Mucosa of gallbladder (tissue), 1 donor: ENCODE measurements at regions not wholly inside any gene's neighbourhood (a gene's known extent, or its start where the extent isn't known, plus 50 kb on each side); places are given as distances from the start of the nearest gene placed in this dataset.
"Not testable (repeated sequence)": the region's sequence is repeated elsewhere in the genome, so short reads cannot be mapped to it uniquely, and the experiment has no call there.

ENCODE experiments used
- DNase-seq: peaks from one replicate; pipeline ENCODE4 v3.0.0-alpha.2; 2020; ENCODE audit warnings: low spot score
- donor health status: DM: no; HTN: no; CAD: no.

DNA sequence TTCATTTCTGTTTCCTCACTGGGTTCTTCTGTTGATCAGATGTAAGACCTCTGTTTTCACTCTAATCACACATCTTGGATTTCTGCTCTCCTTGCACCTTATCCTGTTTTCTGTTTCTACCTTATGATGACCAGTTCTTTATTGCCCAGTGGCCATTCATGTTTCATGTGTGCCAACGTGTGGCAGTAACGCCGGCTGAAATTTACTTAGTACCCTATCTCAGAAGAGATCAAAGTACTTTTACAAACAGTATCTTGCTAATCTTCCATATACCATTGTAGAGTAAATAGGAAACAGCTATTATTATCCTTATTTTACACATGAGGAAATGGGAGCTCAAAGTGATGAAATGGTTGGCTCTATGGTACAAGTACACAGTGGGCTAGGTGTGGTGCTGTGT is 74.0 kb downstream of the GATA3 start:
- DNase-seq = no peak

DNA sequence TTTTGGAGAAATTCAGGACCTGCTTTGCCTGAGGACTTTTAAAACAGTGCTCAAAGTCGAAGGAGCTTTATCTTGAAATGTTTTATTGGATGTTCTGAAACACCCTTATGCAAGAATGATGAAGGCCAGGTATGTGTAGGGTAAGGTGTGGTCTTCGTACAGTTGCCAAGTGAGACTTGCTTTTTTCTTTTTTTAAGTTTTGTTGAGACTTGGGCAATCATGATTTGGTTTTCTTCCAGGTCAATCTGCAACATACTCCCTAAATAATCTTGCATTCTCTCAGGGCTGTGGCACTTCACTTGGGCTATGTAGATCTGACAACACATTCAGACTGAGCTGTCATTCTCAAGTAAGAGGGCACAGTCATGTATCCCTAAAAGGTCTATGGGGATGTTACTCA is 75.0 kb downstream of the GATA3 start:
- DNase-seq = no peak

DNA sequence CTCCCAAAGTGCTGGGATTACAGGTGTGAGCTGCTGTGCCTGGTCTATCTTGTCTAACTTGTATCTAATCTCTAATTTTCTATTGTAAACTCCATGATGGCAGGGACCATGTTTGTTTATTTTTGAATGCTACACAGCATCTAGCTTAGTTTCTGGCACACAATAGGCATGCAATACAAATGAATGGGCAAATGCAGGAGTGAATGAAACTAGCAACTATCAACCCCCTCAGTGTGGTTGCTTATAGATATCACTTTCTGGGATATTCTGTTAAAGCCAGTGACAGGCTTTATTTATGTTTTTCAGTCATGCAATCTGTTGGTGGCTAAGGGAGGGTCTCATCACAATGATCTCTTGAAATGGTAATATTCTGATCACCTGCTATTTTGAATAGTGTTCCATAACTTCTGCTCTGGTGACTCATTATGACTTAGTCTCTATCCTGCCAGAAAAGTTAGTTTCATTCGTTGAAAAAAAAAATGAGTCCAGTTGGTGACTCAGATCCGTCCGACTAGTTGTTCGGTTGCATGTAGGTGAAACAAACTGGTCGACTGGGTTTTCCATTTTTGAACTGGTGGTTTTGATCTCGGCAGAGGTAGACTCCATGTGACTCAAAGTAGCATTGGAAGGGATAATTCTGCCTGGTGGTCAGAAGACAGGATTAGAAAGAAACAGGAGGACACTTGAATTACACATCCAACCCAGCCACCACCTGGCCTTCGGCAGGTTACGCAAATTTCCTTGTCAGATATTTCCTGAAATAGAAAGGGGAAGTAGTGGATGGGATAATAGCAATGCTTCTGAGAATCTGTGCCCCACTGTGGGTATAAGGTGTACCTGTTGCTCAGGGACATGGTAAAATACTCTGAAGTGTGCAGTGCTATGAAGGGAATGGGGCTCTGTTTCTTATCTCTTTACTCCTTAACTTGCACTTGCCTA is 76.8 kb downstream of the GATA3 start:
- DNase-seq = no peak

DNA sequence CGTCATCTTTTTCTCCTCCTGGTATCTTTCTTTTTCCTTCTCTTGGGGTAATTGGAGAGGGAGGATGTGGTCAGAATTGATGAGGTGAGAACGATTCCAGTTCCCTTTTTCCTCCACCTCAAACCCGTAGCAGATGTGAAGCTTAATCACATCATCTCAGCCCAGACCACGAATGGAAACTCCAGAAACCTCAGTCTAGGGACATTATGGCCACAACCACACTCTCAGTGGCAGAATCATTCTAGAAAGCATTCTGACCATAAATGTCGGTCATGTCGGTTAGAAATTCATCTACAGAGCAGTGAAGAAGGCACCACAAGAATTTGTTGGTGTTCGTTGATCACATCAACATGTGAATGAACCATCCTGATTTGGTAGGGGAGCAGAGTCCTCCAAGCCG is 78.7 kb downstream of the GATA3 start:
- DNase-seq = no peak

DNA sequence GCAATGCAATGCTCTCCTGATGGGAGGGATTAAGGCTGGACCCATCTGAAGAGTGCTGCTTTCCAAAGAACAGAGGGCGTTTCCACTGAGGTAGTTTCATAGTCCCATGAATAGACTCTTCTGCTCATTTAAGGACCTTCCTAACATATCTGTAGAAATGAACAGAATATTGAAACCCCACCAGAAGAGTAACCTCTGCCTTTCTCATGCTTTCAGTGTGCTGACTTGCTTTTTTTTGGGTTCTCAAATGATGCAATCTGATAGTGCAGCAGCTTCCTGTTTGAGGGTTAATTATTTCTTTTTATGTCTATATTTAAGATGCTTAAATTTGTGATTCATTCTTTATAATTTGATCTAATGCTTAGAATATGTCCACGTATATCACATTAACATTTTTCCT is 82.2 kb downstream of the GATA3 start:
- no peak for DNase-seq

DNA sequence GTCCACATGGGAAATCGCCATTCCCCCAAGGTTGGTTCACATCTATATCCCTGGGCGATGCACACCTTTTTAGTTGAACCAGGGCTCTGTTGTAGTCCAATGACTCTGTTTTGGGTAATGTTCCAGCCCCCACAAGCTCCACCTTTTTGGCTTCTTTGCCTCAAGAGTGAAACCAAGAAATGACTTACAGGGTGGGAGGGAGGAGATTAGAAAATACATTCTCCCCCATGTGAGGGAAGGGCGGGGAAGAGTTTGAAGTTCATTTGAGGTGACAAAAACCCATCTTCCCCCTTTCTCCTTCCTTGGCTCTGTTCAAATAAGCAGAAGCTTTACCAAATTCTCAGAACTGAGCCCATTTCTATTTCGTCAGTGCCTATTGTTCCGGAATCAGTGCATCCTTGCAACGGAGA is 82.8 kb downstream of the GATA3 start:
- DNase-seq = no peak

DNA sequence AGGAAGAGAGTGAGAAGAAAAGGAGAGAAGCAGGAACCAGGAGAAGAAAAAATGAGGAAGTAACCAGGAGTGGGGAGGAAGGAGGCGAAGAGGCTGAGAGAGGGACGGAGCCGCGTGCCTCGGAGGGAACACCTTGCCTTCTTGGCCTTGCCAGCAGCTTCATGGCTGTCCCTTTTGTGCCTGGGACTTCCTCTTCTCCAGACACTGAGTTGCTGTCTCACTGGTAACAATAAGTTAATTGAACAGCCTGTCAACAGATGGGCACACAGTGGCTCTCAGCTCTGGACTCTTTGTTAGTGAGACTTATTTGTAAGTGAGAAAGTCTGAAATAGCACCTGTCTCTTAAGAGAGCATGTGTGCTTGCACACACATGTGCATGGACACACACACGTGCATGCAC is 83.2 kb downstream of the GATA3 start:
- no peak for DNase-seq

DNA sequence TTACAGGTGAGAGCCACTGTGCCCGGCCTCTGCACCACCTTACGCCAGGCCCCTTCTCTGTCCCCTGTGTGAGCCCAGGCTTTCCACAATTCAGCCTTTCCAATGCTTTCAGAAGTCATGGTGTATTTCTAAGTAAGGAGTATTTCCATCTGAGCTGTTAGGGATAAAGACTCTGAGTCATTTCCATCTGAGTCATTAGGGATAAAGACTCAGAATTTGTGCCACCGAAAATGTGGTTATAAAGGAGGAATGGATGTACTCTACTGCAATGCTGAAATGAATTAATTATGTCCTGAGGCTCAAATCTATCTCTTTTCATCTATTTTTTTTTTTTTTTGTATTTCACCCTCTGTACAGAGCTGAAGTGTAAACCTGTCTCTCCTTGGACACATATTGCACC is 84.0 kb downstream of the GATA3 start:
- no peak for DNase-seq

DNA sequence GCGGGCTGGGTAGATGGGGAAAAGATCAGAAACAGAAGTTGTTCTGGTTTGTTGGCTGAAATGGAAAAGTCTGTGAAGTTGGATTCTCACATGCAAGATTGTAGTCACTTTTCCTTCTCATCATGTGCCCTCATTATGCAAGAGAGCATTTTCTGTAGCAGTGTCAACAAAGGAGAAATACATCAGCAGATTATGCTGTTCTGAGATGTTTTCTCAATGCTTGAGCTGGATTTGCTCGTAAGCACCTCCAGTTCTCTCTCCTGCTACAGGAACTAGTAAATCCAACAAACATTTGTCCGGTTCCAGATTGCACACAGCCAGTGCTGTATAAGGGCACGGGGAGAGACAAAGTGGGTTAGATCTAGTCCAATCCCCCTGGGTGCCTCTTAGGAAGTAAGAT is 90.0 kb downstream of the GATA3 start:
- DNase-seq = no peak

DNA sequence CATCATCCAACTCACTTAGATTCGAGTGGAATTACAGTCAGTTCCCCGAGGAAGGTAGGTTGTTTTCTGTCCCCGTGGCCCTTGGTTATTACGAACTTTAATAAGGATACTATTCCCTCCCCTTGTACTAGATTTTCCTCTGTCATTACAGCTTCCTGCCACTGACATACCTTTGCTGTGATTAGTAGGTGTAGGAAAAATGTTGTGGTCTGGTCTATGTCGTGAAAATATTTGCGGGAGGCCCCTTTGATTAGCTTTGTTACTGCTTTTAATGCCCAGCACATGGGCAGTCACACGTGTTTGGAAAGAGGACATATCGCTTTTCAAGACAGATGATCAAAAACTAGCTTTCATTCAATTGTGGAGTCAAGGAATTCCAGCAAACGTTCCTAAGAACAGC is 92.2 kb downstream of the GATA3 start:
- no peak for DNase-seq

DNA sequence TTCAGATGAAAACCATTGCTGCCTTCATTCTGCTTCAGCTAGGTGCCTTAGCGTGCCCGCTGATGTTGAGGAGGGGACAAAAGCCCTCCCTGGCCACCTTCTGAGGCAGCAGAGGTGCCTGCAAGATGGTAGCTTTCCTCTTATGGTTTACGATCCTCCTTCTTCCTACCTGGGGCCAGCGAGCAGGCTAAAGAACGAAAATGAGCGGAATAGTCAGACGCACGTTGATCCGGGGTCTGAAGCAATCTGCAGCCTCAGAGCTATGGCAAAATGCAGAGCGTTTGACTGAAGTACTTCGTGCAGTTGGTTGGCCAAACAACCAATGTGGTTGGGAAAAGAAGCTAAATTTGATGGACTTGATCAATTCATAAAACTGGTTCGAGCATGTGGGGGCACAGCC is 95.5 kb downstream of the GATA3 start:
- no peak for DNase-seq

DNA sequence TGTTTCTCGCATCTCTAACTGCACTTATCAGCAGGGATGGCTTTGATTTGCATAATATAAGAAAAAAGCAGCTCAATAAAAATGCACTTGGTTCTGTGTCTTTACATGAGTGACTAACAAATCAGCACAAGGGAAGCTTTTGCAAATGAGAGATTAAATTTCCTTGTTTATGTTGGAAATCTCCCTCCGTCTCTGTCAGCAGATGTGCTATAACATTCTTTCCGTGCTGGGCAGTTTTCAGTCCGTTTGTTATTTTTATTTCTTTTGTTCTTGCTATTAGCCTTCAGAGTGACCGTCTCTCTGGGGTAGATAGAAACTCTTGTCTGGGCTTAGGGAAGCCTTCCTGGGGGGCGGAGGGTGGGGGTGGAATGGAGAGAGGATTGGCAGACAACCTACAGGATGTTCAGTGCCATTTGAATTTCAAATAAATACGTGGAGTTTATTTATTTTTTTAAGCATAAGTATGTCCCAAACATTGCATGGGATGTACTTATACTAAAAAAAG is 96.0 kb downstream of the GATA3 start:
- no peak for DNase-seq

DNA sequence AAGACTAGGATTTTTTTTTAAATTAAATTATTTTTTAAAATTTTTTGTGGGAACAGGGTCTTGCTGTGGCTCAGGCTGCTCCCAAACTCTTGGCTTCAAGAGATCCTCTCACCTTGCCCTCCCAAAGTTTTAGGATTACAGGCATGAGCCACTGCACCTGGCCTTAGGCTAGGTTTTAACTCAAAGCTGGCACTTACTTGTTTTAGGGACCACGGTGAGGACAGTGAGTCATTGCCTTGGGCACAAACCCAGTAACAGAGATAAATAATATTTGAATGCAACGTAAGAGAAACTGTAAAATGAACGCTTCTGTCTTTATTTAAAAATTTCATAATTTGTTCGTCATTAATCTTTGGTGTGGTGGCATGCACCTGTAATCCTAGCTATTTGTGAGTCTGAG is 96.6 kb downstream of the GATA3 start:
- no peak for DNase-seq

DNA sequence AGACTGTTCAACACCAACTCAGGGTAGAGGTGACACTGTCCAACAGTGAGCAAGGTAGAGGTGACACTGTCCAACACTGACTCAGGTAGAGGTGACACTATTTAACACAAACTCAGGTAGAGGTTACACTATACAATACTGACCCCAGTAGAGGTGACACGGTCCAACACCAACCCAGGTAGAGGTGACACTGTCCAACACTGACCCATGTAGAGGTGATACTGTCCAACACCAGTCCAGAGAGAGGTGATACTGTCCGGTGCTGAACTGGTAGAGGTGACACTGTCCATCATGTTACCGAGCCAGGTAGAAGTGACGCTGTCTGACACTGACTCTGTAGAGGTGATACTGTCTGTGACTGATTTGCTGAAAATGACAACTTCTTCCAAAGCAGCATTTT is 102.4 kb downstream of the GATA3 start:
- DNase-seq = no peak

DNA sequence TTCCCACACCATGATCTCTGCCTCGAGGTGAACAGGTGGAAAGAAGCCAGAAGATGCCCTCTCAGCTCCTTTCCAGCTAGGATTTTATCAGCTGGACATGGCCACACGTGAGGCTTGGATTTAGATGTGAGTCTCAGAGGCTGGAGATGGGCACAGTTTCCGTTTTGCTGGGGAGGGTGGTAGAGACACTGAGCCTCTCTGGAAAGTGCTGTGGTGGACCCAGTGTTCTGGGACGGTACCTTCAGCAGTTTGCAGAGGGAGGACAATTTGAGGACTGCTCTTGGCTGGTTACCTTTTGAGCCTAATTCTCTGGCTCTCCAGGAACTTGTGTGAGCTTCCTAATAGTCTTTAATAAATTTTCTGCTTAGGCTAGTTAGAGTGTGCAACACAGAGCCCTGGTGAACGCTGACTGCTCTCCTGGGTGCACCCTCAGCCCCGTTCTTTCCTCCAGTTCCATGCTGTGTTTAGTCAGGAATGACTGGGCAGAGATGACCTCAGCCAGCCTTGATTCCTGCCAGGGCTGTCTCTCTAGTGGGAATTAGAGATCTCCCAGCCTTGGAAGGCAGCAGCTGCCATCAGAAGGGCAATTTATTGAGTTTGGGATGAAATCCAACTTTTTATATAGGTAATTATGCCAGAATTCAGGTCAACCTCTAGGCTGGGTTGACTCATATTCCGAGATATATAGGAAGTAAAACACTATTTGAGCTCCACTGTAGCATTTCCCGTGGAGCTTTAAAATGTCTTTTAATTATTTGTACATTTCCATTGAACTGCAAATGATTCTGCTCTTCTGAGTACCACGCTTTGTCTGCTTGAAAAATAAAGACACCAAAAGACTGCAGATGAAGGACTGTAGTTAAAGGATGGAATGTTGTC is 103.9 kb downstream of the GATA3 start:
- DNase-seq = no peak

DNA sequence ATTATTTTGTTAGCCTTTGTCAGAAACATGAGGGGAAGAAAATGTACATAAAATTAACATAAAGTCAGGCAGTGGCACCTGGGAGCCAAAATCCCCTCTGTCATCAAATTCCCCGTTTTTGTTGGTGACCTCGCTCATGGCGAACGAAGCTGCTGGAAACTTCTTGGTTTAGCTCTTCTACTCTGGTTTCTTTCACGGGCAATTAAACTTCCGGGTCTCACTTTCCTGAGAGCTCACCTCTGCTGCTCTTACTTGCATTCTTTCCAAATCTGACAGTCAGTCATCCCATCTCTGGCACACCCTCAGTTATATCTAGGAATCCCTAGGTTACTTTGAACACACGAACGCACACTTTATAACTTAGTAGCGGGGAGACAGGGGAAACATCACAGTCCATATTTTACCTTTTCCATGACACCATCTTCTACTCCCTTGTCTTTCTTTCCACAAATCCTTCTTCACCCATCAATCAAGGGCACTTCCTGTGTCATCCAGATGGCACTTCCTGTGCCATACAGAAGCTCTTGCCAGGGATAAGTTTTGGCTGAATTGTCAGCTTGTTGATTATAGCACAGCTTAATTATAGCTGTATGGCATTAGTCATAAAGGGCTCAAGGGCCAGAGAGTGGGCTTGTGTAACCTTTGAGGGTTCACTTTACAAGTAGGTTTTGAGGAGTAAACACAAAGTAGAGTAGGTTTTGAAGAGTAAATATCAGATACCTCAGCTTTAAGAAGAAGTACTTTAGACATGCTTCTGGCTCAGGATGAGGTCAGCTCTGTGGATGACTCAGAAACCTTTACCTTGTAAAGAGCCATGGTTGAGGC is 105.1 kb downstream of the GATA3 start:
- no peak for DNase-seq

DNA sequence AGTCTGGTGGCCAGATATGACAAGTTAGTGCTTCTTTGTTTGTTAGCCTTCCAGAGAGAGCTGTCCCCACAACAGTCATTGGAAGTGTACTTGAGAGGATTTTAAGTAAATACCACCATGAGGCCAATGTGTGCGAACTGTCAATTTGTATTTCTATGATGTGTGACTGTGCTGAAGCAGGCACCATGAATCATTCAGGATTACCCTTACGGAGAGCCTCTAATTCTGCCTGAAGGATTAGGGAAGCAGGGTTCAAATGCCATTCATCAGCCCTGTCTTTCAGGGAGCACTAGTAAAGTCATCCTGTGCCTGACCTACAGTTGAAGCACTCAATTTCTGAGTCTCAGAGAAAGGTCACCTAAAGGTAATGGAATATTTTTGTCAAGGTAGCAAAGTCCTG is 109.3 kb downstream of the GATA3 start:
- DNase-seq = no peak

DNA sequence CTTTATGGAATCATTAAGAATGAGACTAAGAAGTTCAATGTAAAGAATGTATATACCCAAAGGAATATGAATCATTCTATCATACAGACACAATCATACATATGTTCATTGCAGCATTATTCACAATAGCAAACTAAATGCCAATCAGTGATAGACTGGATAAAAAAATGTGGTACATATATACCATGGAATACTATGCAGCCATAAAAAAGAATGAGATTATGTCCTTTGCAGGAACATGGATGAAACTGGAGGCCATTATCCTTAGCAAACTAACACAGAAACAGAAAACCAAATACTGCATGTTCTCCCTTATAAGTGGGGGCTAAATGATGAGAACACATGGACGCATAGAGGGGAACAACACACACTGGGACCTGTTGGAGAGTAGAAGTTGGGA is 110.2 kb downstream of the GATA3 start:
- DNase-seq = not testable (repeated sequence)

DNA sequence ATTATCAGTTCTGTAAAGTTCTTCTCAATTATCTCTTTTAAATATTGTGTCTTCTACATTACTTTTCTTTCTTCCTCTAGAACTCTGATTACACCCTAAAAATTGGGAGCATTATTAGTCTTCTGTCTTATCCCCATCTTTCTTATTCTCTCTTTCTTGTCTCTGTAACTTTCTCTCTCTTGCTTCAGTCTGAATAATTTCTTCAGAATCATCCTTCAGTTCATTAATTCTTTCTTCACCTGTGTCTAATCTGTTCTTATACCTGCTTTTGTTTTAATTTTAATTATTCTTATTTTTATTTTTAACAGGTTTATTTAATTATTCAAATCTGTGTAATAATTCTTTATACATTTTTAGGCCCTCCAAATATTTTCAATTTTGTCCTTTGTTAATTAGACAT is 114.3 kb downstream of the GATA3 start:
- no peak for DNase-seq

DNA sequence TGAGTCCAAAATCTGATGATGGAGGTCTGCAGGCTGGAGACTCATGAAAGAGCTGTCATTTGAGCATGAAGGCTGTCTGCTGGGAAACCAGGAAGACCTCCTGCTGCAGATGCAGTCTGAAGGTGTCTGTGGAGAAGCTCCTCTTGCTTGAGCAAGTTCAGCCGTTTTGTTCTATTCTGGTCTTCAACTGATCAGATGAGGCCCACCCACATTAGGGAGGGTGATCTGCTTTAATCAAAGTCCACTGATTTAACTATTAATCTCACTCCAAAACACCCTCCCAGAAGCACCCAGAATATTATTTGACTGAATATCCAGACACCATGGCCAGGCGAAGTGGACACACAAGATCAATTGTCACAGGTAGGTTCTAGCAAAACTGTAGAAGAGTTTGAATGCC is 116.5 kb downstream of the GATA3 start:
- no peak for DNase-seq

DNA sequence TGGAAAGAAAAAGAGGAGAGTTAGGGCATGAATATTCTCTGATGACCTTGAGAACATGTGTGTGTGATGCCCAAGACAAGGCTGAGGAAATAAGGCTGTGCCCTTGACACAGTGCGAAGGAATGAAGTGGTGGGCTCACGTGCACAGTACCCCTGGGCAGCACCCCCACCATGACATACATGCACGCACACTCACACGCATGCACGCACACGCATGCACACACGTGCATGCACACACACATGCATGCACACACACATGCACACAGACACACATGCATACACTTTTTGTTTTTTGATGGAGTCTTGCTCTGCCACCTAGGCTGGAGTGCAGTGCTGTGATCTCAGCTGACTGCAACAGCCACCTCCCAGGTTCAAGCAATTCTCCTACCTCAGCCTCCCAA is 118.1 kb downstream of the GATA3 start:
- no peak for DNase-seq
